H1 (cell line): ENCODE measurements at regions not wholly inside any gene's neighbourhood (a gene's known extent, or its start where the extent isn't known, plus 50 kb on each side); places are given as distances from the start of the nearest gene placed in this dataset.

Experiments
- CTCF ChIA-PET: fragments of 300-600 bp; sonication (Branson Sonifier 250); formaldehyde crosslinking; loops from one replicate; lab custom pipeline; 2021; ENCODE audit not compliant: partially characterized antibody; lab: Charles Lee
- POLR2A ChIA-PET: fragments of 300-600 bp; sonication (Branson Sonifier 250); formaldehyde crosslinking; loops from one replicate; lab custom pipeline; 2021; ENCODE audit warnings: inconsistent platforms; ENCODE audit not compliant: partially characterized antibody; lab: Charles Lee
- DNase-seq, 2 experiments: peaks; one replicate each; pipeline versions ENCODE4 v3.0.0 to v3.0.0-alpha.2; 2010 to 2022; ENCODE audit warnings: low spot score in 2 of 2, low read depth in 1 of 2, mixed read lengths in 1 of 2
- FAIRE-seq: peaks from 2 replicates; lab custom pipeline; 2011; peaks lifted over from hg19 to GRCh38; lab: Jason Lieb, UNC
- H2AFZ ChIP-seq: 2 replicates; pipeline ENCODE4 v1.8.1; 2012; ENCODE audit warnings: low read length, inconsistent platforms
- H2AK5ac ChIP-seq: 2 replicates; pipeline ENCODE4 v1.6.1; 2013; ENCODE audit warnings: low read depth, low read length
- H2BK120ac ChIP-seq: replicated peaks from 2 replicates; pipeline ENCODE3; 2013; ENCODE audit warnings: low read depth, low read length, inconsistent platforms
- H2BK12ac ChIP-seq: 2 replicates; pipeline ENCODE4 v1.6.1; 2013; ENCODE audit warnings: low read depth, low read length
- H2BK15ac ChIP-seq: 2 replicates; pipeline ENCODE4 v1.6.1; 2013; ENCODE audit warnings: low read length
- H2BK20ac ChIP-seq: 2 replicates; pipeline ENCODE4 v1.6.1; 2013; ENCODE audit warnings: low read length
- H2BK5ac ChIP-seq: 2 replicates; pipeline ENCODE4 v1.6.1; 2013; ENCODE audit warnings: low read depth, low read length
- H3K14ac ChIP-seq: 2 replicates; pipeline ENCODE4 v1.6.1; 2013; ENCODE audit warnings: inconsistent platforms; ENCODE audit not compliant: insufficient read length
- H3K18ac ChIP-seq: 2 replicates; pipeline ENCODE4 v1.6.1; 2013; ENCODE audit warnings: low read length; ENCODE audit errors: extremely low read depth
- H3K23ac ChIP-seq: 2 replicates; pipeline ENCODE4 v1.6.1; 2013; ENCODE audit warnings: inconsistent platforms; ENCODE audit not compliant: insufficient read length
- H3K23me2 ChIP-seq: 2 replicates; pipeline ENCODE4 v1.6.1; 2013; ENCODE audit warnings: low read depth, low read length
- H3K27ac ChIP-seq: 2 replicates; pipeline ENCODE4 v1.6.1; 2011; ENCODE audit warnings: low read depth, low read length, inconsistent platforms
- H3K27me3 ChIP-seq, 4 experiments: replicated peaks in 1 of 4; 1 replicate in 1 of 4; 2 replicates in 3 of 4; pipeline versions ENCODE4 v1.6.1 to v1.8.1; 2011 to 2013; ENCODE audit warnings: low read length in 3 of 4, mild to moderate bottlenecking in 3 of 4, inconsistent platforms in 2 of 4, mixed read lengths in 2 of 4, moderate library complexity in 1 of 4; ENCODE audit not compliant: control insufficient read depth in 3 of 4, insufficient read depth in 3 of 4; ENCODE audit errors: extremely low read depth in 1 of 4
- H3K36me3 ChIP-seq, 4 experiments: 2 replicates each; pipeline versions ENCODE4 v1.6.1 to v1.8.1; 2011 to 2013; ENCODE audit warnings: mild to moderate bottlenecking in 4 of 4, low read length in 3 of 4, moderate library complexity in 2 of 4, control low read depth in 1 of 4, inconsistent platforms in 1 of 4; ENCODE audit not compliant: insufficient read depth in 4 of 4, control insufficient read depth in 2 of 4
- H3K4ac ChIP-seq: replicated peaks from 2 replicates; pipeline ENCODE3; 2013; ENCODE audit warnings: low read length, low read depth, mixed read lengths, inconsistent platforms; ENCODE audit not compliant: insufficient read length
- H3K4me1 ChIP-seq, 4 experiments: replicated peaks in 1 of 4; 1 replicate in 1 of 4; 2 replicates in 3 of 4; pipeline versions ENCODE4 v1.6.1 to v1.8.1; 2011 to 2013; ENCODE audit warnings: low read length in 3 of 4, inconsistent platforms in 2 of 4, mixed read lengths in 1 of 4; ENCODE audit not compliant: insufficient read depth in 4 of 4, control insufficient read depth in 3 of 4
- H3K4me2 ChIP-seq, 2 experiments: 2 replicates each; pipeline versions ENCODE4 v1.6.1 to v1.8.1; 2011 to 2013; ENCODE audit warnings: low read depth in 2 of 2, low read length in 2 of 2, control low read depth in 1 of 2, inconsistent platforms in 1 of 2, mild to moderate bottlenecking in 1 of 2; ENCODE audit not compliant: insufficient read depth in 1 of 2
- H3K4me3 ChIP-seq, 4 experiments: fragments of 200-600, 300-600 bp in 1 of 4; sonication (generic), shearing (Covaris generic), sonication (Bioruptor Twin) in 1 of 4; 2 replicates each; pipeline versions ENCODE4 v1.5.1 to v1.8.1; 2011 to 2016; ENCODE audit warnings: low read length in 4 of 4, low read depth in 3 of 4, control low read depth in 2 of 4, inconsistent platforms in 2 of 4, mild to moderate bottlenecking in 2 of 4, mixed read lengths in 1 of 4, moderate library complexity in 1 of 4; ENCODE audit not compliant: insufficient read depth in 2 of 4; ENCODE audit errors: extremely low read depth in 1 of 4
- H3K56ac ChIP-seq: replicated peaks from 2 replicates; pipeline ENCODE3; 2013; ENCODE audit warnings: low read depth, mild to moderate bottlenecking, mixed read lengths, low read length, inconsistent platforms; ENCODE audit not compliant: insufficient read length
- H3K79me1 ChIP-seq: 2 replicates; pipeline ENCODE4 v1.6.1; 2013; ENCODE audit warnings: low read depth, low read length, control low read depth
- H3K79me2 ChIP-seq, 2 experiments: 2 replicates each; pipeline versions ENCODE4 v1.6.1 to v1.8.1; 2012 to 2013; ENCODE audit warnings: low read length in 2 of 2, mild to moderate bottlenecking in 2 of 2, inconsistent platforms in 1 of 2; ENCODE audit not compliant: insufficient read depth in 2 of 2, control insufficient read depth in 1 of 2
- H3K9ac ChIP-seq, 4 experiments: replicated peaks in 1 of 4; 1 replicate in 1 of 4; 2 replicates in 3 of 4; pipeline versions ENCODE4 v1.6.1 to v1.8.1; 2011 to 2013; ENCODE audit warnings: low read depth in 3 of 4, low read length in 3 of 4, control low read depth in 2 of 4, mild to moderate bottlenecking in 2 of 4, moderate library complexity in 2 of 4, inconsistent platforms in 1 of 4; ENCODE audit errors: extremely low read depth in 1 of 4
- H3K9me3 ChIP-seq, 2 experiments: 2 replicates each; pipeline versions ENCODE4 v1.6.1 to v1.8.1; 2012 to 2013; ENCODE audit warnings: mild to moderate bottlenecking in 2 of 2, moderate library complexity in 2 of 2, control low read depth in 1 of 2, inconsistent platforms in 1 of 2, low read depth in 1 of 2, low read length in 1 of 2, mixed read lengths in 1 of 2; ENCODE audit not compliant: insufficient read depth in 2 of 2
- H4K20me1 ChIP-seq, 2 experiments: replicated peaks in 1 of 2; 2 replicates each; pipeline versions ENCODE3 to v1.8.1; 2011 to 2013; ENCODE audit warnings: inconsistent platforms in 2 of 2, low read length in 2 of 2, mild to moderate bottlenecking in 1 of 2; ENCODE audit not compliant: insufficient read depth in 2 of 2, control insufficient read depth in 1 of 2
- H4K5ac ChIP-seq: 2 replicates; pipeline ENCODE4 v1.6.1; 2013; ENCODE audit warnings: low read length, low read depth, mixed read lengths, inconsistent platforms; ENCODE audit not compliant: insufficient read length
- H4K8ac ChIP-seq: 2 replicates; pipeline ENCODE4 v1.8.0; 2013; ENCODE audit warnings: mild to moderate bottlenecking, moderate library complexity, low read length, inconsistent platforms; ENCODE audit not compliant: insufficient read depth; ENCODE audit errors: extremely low read depth
- H4K91ac ChIP-seq: replicated peaks from 2 replicates; pipeline ENCODE3; 2013; ENCODE audit warnings: low read length, mixed read lengths, inconsistent platforms; ENCODE audit not compliant: insufficient read length
- CBX8 ChIP-seq: fragments of 300-800, 300-1000 bp; sonication (generic); IDR thresholded peaks from 2 replicates; pipeline ENCODE4 v1.7.1; 2016; ENCODE audit warnings: low read depth, low read length, borderline replicate concordance
- CHD1 ChIP-seq: IDR thresholded peaks from 2 replicates; pipeline ENCODE4 v1.6.1; 2012; ENCODE audit warnings: low read depth, low read length, improper control_type of control experiment
- EZH2 ChIP-seq: fragments of 200-600 bp; sonication (generic); IDR thresholded peaks from 2 replicates; pipeline ENCODE4 v1.7.1; 2012; ENCODE audit warnings: low read depth, mild to moderate bottlenecking, moderate library complexity, low read length, inconsistent platforms; ENCODE audit not compliant: severe bottlenecking
- JUND ChIP-seq: IDR thresholded peaks from 2 replicates; pipeline ENCODE4 v1.6.1; 2011; ENCODE audit warnings: mild to moderate bottlenecking, improper control_type of control experiment, low read length
- KDM5A ChIP-seq: fragments of 200-600 bp; IDR thresholded peaks from 2 replicates; pipeline ENCODE4 v1.7.1; 2012; ENCODE audit warnings: mild to moderate bottlenecking, low read length, inconsistent platforms, mixed read lengths
- POU5F1 ChIP-seq: IDR thresholded peaks from 2 replicates; pipeline ENCODE4 v1.6.1; 2011; ENCODE audit warnings: low read depth, mild to moderate bottlenecking, low read length, moderate library complexity
- RAD21 ChIP-seq, 2 experiments: IDR thresholded peaks in 1 of 2; conservative IDR thresholded peaks in 1 of 2; 2 replicates each; pipeline ENCODE4 v1.6.1; 2011; ENCODE audit warnings: low read depth in 2 of 2, low read length in 2 of 2, improper control_type of control experiment in 1 of 2, inconsistent platforms in 1 of 2, mild to moderate bottlenecking in 1 of 2, moderate library complexity in 1 of 2
- RBBP5 ChIP-seq: IDR thresholded peaks from 2 replicates; pipeline ENCODE4 v1.7.1; 2012; ENCODE audit warnings: low read depth, mild to moderate bottlenecking, inconsistent platforms, low read length, moderate library complexity, borderline replicate concordance
- SP1 ChIP-seq: IDR thresholded peaks from 2 replicates; pipeline ENCODE4 v1.6.1; 2011; ENCODE audit warnings: low read depth, low read length
- WGBS, 2 experiments: shearing (Covaris generic) in 1 of 2; methylation state at CpG; one replicate each; pipeline versions ENCODE4 v1.1.6 to v1.1.7; 2013 to 2015; ENCODE audit warnings: low lambda C conversion rate in 2 of 2, mixed read lengths in 2 of 2, inconsistent platforms in 1 of 2, low coverage in 1 of 2, missing lambda C conversion rate in 1 of 2; ENCODE audit not compliant: insufficient replicate concordance in 2 of 2, insufficient coverage in 1 of 2, insufficient read length in 1 of 2; ENCODE audit errors: extremely low coverage in 1 of 2, missing lambda C conversion rate in 1 of 2; 5-methylcytosine and 5-hydroxymethylcytosine counted together
- TF ChIP-seq, protein P1 (sequence below): IDR thresholded peaks from 2 replicates; pipeline ENCODE4 v1.6.1; 2011; ENCODE audit warnings: low read length, improper control_type of control experiment

DNA sequence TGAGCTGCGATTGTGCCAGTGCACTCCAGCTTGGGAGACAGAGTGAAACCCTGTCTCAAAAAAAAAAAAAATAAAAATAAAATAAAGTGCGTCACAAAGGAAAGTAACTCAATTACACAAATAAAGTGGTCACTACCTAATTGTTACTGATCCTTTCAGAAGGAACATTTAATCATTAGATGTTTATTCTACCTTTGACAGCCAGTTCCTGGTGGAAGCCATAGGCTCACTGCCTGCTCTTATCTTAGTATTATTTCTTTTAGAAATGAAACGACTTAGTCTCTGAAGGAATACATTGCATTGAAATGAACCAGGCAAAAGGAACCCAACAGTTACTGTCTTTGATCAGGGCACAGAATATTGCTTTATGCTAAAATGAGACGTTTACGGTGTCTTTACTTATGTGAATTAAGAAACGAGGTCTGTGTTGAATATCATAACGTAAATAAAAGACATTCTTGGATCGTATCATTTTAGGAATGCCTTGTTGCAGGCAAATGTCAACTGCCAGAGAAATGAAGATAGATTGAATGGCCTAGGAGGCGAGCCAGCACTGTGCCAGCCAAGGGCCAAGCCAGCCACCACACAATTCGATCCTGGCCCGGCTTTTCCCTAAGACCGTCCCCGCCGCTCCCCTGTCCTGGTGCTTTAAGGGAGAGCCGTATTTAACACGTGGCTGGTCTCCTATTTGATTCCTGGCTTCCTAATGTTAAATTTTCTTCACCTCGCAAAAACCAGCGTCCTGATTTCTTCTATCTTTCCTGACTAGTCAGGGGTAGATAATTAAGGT, 136.7 kb upstream of the GMDS start:
- H3K36me3 ChIP-seq: no peaks in the 10 kb centered on the region
- no peak overlapping the region for H2AFZ ChIP-seq
- H2BK120ac ChIP-seq: no peak overlapping the region
- H3K4me1 ChIP-seq: no peaks in the 10 kb centered on the region
- no peaks in the 10 kb centered on the region for H4K20me1 ChIP-seq
- no peak overlapping the region for H3K56ac ChIP-seq
- no peak overlapping the region for H2BK15ac ChIP-seq
- H3K79me1 ChIP-seq: no peaks in the 10 kb centered on the region
- no peak overlapping the region for H4K8ac ChIP-seq
- no peaks in the 10 kb centered on the region for H3K9me3 ChIP-seq
- no peak overlapping the region for H3K9ac ChIP-seq
- H3K27me3 ChIP-seq: no peaks in the 10 kb centered on the region
- FAIRE-seq (no peak), DNase-seq (no peak)
- no peak overlapping the region for H4K91ac ChIP-seq
- H3K18ac ChIP-seq: no peak overlapping the region
- TF ChIP-seq, protein P1, sequence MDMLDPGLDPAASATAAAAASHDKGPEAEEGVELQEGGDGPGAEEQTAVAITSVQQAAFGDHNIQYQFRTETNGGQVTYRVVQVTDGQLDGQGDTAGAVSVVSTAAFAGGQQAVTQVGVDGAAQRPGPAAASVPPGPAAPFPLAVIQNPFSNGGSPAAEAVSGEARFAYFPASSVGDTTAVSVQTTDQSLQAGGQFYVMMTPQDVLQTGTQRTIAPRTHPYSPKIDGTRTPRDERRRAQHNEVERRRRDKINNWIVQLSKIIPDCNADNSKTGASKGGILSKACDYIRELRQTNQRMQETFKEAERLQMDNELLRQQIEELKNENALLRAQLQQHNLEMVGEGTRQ: no peak
- no peak for TF ChIP-seq CBX8
- TF ChIP-seq POU5F1: no peak
- no peak for TF ChIP-seq RAD21 (IDR thresholded peaks at IDR 0.05 in 1 of 2, conservative IDR thresholded peaks at IDR 0.05 in 1 of 2; ENCODE audit: low read depth in 2 of 2, low read length in 2 of 2)
- TF ChIP-seq CHD1: no peak
- no peak for TF ChIP-seq JUND
- TF ChIP-seq RBBP5: no peak
- no peak for TF ChIP-seq KDM5A
- no peak for TF ChIP-seq SP1
- no peak for TF ChIP-seq EZH2
- no peak overlapping the region for H2BK12ac ChIP-seq
- no peak overlapping the region for H2BK20ac ChIP-seq
- no peak overlapping the region for H3K27ac ChIP-seq
- H3K23me2 ChIP-seq: no peaks in the 10 kb centered on the region
- no peak overlapping the region for H3K4me3 ChIP-seq
- no peak overlapping the region for H2BK5ac ChIP-seq
- no peak overlapping the region for H3K14ac ChIP-seq
- no peak overlapping the region for H4K5ac ChIP-seq
- H3K4me2 ChIP-seq: no peak overlapping the region
- POLR2A ChIA-PET: no interaction called here
- H3K4ac ChIP-seq: no peak overlapping the region
- no peak overlapping the region for H3K23ac ChIP-seq
- WGBS, 2 experiments: 84% methylated on average over 18 of the region's 18 CpGs; no CpG with 5 or more reads in 1 of the 2 experiments
- no peaks in the 10 kb centered on the region for H3K79me2 ChIP-seq
- CTCF ChIA-PET: no interaction called here
- H2AK5ac ChIP-seq: no peak overlapping the region
